ENCODE measurements at regions not wholly inside any gene's neighbourhood (a gene's known extent, or its start where the extent isn't known, plus 50 kb on each side); places are given as distances from the start of the nearest gene placed in this dataset.
A peak's percentile ranks its signal among the peaks of the same experiment; 100 is the strongest.

DNA sequence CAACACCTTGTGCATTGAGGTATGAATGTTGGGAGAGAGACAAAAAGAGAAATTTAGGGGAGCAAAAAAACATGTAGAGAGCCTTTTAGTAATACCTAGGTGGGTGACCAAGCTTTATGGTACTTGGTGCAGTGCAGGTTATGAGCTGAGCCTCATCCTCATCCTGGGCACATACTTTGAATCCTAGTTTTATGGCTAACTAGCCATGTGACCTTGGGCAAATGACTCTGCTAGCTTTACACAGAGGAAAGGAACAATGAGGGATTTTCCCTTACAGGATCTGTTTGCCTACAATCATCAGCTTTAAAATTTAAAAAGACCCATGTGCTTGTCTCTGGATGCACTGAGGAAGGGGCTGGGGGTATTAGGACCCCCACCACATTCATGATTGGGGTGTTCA is 187.8 kb upstream of the ISX start:
- H3K36me3 ChIP-seq (ENCODE audit: control insufficient read depth in 2 of 2, insufficient read depth in 2 of 2, low read length in 1 of 2): no peaks in the 10 kb centered on the region
- H3K9me3 ChIP-seq (ENCODE audit: control insufficient read depth in 2 of 2, insufficient read depth in 1 of 2, low read depth in 1 of 2, low read length in 1 of 2): peaks cover 0 to 5% of the 10 kb centered on the region in 2 donors
- H3K4me3 ChIP-seq (ENCODE audit: low read depth in 1 of 2, low read length in 2 of 2): no peak overlapping the region
- H3K27me3 ChIP-seq (ENCODE audit: control insufficient read depth in 1 of 2, insufficient read depth in 2 of 2, low read length in 2 of 2): no peaks in the 10 kb centered on the region
- peaks cover 0 to 5% of the 10 kb centered on the region in 2 donors for H3K4me1 ChIP-seq (ENCODE audit: control insufficient read depth in 2 of 2, insufficient read depth in 2 of 2, low read length in 1 of 2)
- H3K27ac ChIP-seq (ENCODE audit: low read depth in 2 of 2, low read length in 1 of 2): no peak overlapping the region

DNA sequence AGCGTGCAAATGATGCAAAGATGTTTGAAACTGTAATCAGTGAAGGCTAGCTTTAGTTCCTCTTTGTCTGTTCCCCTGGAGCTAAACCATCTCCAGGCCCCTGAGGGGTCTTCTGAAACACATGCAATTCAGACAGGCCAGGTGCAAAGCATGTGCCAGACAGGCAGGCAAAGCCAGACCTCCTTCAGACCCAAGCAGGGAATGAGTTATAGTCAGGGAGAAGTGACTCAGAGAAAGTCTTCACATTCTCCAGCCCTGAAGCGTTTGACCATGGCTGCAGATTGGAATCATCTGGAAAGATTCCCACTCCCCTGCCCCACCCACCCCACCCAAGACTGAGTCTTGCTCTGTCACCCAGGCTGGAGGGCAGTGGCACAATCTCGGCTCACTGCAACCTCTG is 187.0 kb upstream of the ISX start:
- H3K27me3 ChIP-seq (ENCODE audit: control insufficient read depth in 1 of 2, insufficient read depth in 2 of 2, low read length in 2 of 2): no peaks in the 10 kb centered on the region
- WGBS, 2 donors: 63 to 71% methylated on average over 3 of the region's 3 CpGs
- no peaks in the 10 kb centered on the region for H3K36me3 ChIP-seq (ENCODE audit: control insufficient read depth in 2 of 2, insufficient read depth in 2 of 2, low read length in 1 of 2)

GRCh38 chr22:34880662-34881061 is 185.3 kb upstream of the ISX start:
- H3K4me1 ChIP-seq (ENCODE audit: control insufficient read depth in 2 of 2, insufficient read depth in 2 of 2, low read length in 1 of 2): peaks cover 0 to 5% of the 10 kb centered on the region in 2 donors
- no peaks in the 10 kb centered on the region for H3K36me3 ChIP-seq (ENCODE audit: control insufficient read depth in 2 of 2, insufficient read depth in 2 of 2, low read length in 1 of 2)
- no peak overlapping the region for H3K4me3 ChIP-seq (ENCODE audit: low read depth in 1 of 2, low read length in 2 of 2)
- no peaks in the 10 kb centered on the region for H3K27me3 ChIP-seq (ENCODE audit: control insufficient read depth in 1 of 2, insufficient read depth in 2 of 2, low read length in 2 of 2)
- H3K27ac ChIP-seq (ENCODE audit: low read depth in 2 of 2, low read length in 1 of 2): no peak overlapping the region
- peaks cover 0 to 3% of the 10 kb centered on the region in 2 donors for H3K9me3 ChIP-seq (ENCODE audit: control insufficient read depth in 2 of 2, insufficient read depth in 1 of 2, low read depth in 1 of 2, low read length in 1 of 2)
- WGBS, 2 donors: 52 to 76% methylated on average over 1 of the region's 1 CpG

More for the DNA sequence above, 187.0 kb upstream of the ISX start:
- H3K4me1 ChIP-seq (ENCODE audit: control insufficient read depth in 2 of 2, insufficient read depth in 2 of 2, low read length in 1 of 2): peaks cover 0 to 5% of the 10 kb centered on the region in 2 donors
- peaks cover 0 to 5% of the 10 kb centered on the region in 2 donors for H3K9me3 ChIP-seq (ENCODE audit: control insufficient read depth in 2 of 2, insufficient read depth in 1 of 2, low read depth in 1 of 2, low read length in 1 of 2)
- H3K27ac ChIP-seq (ENCODE audit: low read depth in 2 of 2, low read length in 1 of 2): no peak overlapping the region
- H3K4me3 ChIP-seq (ENCODE audit: low read depth in 1 of 2, low read length in 2 of 2): no peak overlapping the region

- 57 to 77% methylated on average over 2 of the region's 2 CpGs for WGBS, 2 donors
- H3K4me1 ChIP-seq (ENCODE audit: control insufficient read depth in 2 of 2, insufficient read depth in 2 of 2, low read length in 1 of 2): peaks cover 0 to 5% of the 10 kb centered on the region in 2 donors
- no peaks in the 10 kb centered on the region for H3K27me3 ChIP-seq (ENCODE audit: control insufficient read depth in 1 of 2, insufficient read depth in 2 of 2, low read length in 2 of 2)
- no peaks in the 10 kb centered on the region for H3K36me3 ChIP-seq (ENCODE audit: control insufficient read depth in 2 of 2, insufficient read depth in 2 of 2, low read length in 1 of 2)
- H3K4me3 ChIP-seq (ENCODE audit: low read depth in 1 of 2, low read length in 2 of 2): no peak overlapping the region
- H3K27ac ChIP-seq (ENCODE audit: low read depth in 2 of 2, low read length in 1 of 2): no peak overlapping the region
- peaks cover 0 to 3% of the 10 kb centered on the region in 2 donors for H3K9me3 ChIP-seq (ENCODE audit: control insufficient read depth in 2 of 2, insufficient read depth in 1 of 2, low read depth in 1 of 2, low read length in 1 of 2)
Observed at GRCh38 chr22:34881453-34881852, 184.5 kb upstream of the ISX start.

GRCh38 chr22:34885852-34886251 is 180.1 kb upstream of the ISX start:
- Histone ChIP-seq H3K36me3 (ENCODE audit: control insufficient read depth in 2 of 2, insufficient read depth in 2 of 2, low read length in 1 of 2) (no peaks in the 10 kb centered on the region), H3K27me3 (ENCODE audit: control insufficient read depth in 1 of 2, insufficient read depth in 2 of 2, low read length in 2 of 2) (no peaks in the 10 kb centered on the region), H3K27ac (ENCODE audit: low read depth in 2 of 2, low read length in 1 of 2) (peak overlapping the region; percentile 47 to 60), H3K9me3 (ENCODE audit: control insufficient read depth in 2 of 2, insufficient read depth in 1 of 2, low read depth in 1 of 2, low read length in 1 of 2) (peaks cover 0 to 7% of the 10 kb centered on the region in 2 donors), H3K4me3 (ENCODE audit: low read depth in 1 of 2, low read length in 2 of 2) (no peak overlapping the region), H3K4me1 (ENCODE audit: control insufficient read depth in 2 of 2, insufficient read depth in 2 of 2, low read length in 1 of 2) (no peaks in the 10 kb centered on the region)
- 57 to 76% methylated on average over 3 of the region's 3 CpGs for WGBS, 2 donors

- H3K4me1 ChIP-seq (ENCODE audit: control insufficient read depth in 2 of 2, insufficient read depth in 2 of 2, low read length in 1 of 2): no peaks in the 10 kb centered on the region
- peaks cover 0 to 7% of the 10 kb centered on the region in 2 donors for H3K9me3 ChIP-seq (ENCODE audit: control insufficient read depth in 2 of 2, insufficient read depth in 1 of 2, low read depth in 1 of 2, low read length in 1 of 2)
- 60 to 68% methylated on average over 2 of the region's 2 CpGs for whole genome bisulfite sequencing, 2 donors
- H3K36me3 ChIP-seq (ENCODE audit: control insufficient read depth in 2 of 2, insufficient read depth in 2 of 2, low read length in 1 of 2): no peaks in the 10 kb centered on the region
- H3K4me3 ChIP-seq (ENCODE audit: low read depth in 1 of 2, low read length in 2 of 2): no peak overlapping the region
- H3K27me3 ChIP-seq (ENCODE audit: control insufficient read depth in 1 of 2, insufficient read depth in 2 of 2, low read length in 2 of 2): no peaks in the 10 kb centered on the region
- H3K27ac ChIP-seq (ENCODE audit: low read depth in 2 of 2, low read length in 1 of 2): peak overlapping the region; percentile 18 to 60
Observed at GRCh38 chr22:34886391-34886790, 179.6 kb upstream of the ISX start.

DNA sequence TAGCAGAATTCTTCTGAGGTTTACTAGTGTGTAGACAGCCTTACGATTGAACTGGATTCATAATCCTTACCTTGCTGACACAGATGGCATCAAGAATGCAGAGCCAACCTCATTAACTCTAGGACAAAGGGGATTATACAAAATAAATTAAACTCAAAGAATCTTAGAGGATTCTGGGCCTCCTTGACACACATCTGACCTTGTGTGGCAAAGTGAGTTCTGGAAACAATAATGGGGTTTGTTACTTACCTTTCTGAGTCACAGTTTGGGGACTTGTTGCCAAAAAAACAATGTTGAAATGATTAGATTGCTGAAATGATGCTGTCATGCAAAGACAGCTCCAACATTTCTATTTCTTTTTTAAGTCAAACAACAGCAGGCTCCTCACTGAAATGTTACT is 179.1 kb upstream of the ISX start:
- no peak overlapping the region for H3K4me3 ChIP-seq (ENCODE audit: low read depth in 1 of 2, low read length in 2 of 2)
- H3K27me3 ChIP-seq (ENCODE audit: control insufficient read depth in 1 of 2, insufficient read depth in 2 of 2, low read length in 2 of 2): no peaks in the 10 kb centered on the region
- no peaks in the 10 kb centered on the region for H3K4me1 ChIP-seq (ENCODE audit: control insufficient read depth in 2 of 2, insufficient read depth in 2 of 2, low read length in 1 of 2)
- WGBS, 2 donors: 39 to 56% methylated on average over 1 of the region's 1 CpG
- no peak overlapping the region for H3K27ac ChIP-seq (ENCODE audit: low read depth in 2 of 2, low read length in 1 of 2)
- H3K36me3 ChIP-seq (ENCODE audit: control insufficient read depth in 2 of 2, insufficient read depth in 2 of 2, low read length in 1 of 2): no peaks in the 10 kb centered on the region
- H3K9me3 ChIP-seq (ENCODE audit: control insufficient read depth in 2 of 2, insufficient read depth in 1 of 2, low read depth in 1 of 2, low read length in 1 of 2): peaks cover 0 to 7% of the 10 kb centered on the region in 2 donors

DNA sequence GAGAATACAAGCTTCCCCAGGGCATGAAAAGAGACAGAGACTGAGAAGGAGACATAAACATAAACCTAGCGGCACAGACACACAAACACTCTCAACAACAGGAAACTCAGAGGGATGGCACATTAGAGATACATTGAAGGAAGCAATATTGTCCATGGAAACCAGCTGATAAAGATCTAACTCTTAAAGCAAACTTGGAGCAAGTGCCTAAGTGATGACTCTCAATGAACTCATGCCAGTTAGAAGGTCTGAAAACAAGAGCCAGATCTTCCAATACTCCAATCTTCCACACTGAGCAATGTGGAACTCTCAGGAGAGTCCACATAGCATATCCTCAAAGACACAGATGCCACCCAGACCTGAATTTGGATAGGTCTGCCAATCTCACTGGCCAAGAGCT is 168.8 kb upstream of the ISX start:
- 63 to 78% methylated on average over 1 of the region's 1 CpG for WGBS, 2 donors
- no peak overlapping the region for H3K27ac ChIP-seq (ENCODE audit: low read depth in 2 of 2, low read length in 1 of 2)
- no peak overlapping the region for H3K4me3 ChIP-seq (ENCODE audit: low read depth in 1 of 2, low read length in 2 of 2)
- no peaks in the 10 kb centered on the region for H3K27me3 ChIP-seq (ENCODE audit: control insufficient read depth in 1 of 2, insufficient read depth in 2 of 2, low read length in 2 of 2)
- H3K36me3 ChIP-seq (ENCODE audit: control insufficient read depth in 2 of 2, insufficient read depth in 2 of 2, low read length in 1 of 2): no peaks in the 10 kb centered on the region
- H3K4me1 ChIP-seq (ENCODE audit: control insufficient read depth in 2 of 2, insufficient read depth in 2 of 2, low read length in 1 of 2): peaks cover 2 to 3% of the 10 kb centered on the region in 2 donors
- H3K9me3 ChIP-seq (ENCODE audit: control insufficient read depth in 2 of 2, insufficient read depth in 1 of 2, low read depth in 1 of 2, low read length in 1 of 2): no peaks in the 10 kb centered on the region

DNA sequence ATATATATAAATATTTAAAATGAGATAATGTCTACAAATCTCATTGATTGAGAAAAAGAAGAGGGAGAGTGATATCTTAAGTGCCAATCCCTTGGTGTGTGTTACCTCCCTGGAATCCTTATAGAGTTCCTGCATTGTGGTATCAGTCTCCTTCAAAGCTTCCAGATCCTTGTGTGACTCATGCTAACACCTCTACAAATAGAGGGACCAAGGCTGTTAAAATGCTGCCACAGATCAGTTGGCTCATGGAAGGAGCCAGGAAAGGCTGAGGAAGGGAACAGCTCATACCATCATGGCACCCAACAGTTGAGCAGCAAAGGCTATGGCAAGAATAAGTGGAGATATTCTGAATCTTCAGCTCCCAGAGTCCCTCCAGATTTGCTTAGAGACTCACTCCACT is 163.6 kb upstream of the ISX start:
- Histone ChIP-seq H3K4me1 (ENCODE audit: control insufficient read depth in 2 of 2, insufficient read depth in 2 of 2, low read length in 1 of 2) (peaks cover 0 to 3% of the 10 kb centered on the region in 2 donors), H3K36me3 (ENCODE audit: control insufficient read depth in 2 of 2, insufficient read depth in 2 of 2, low read length in 1 of 2) (no peaks in the 10 kb centered on the region), H3K4me3 (ENCODE audit: low read depth in 1 of 2, low read length in 2 of 2) (no peak overlapping the region)

GRCh38 chr22:34903416-34903815 is 162.5 kb upstream of the ISX start:
- H3K36me3 ChIP-seq (ENCODE audit: control insufficient read depth in 2 of 2, insufficient read depth in 2 of 2, low read length in 1 of 2): no peaks in the 10 kb centered on the region
- peaks cover 0 to 3% of the 10 kb centered on the region in 2 donors for H3K4me1 ChIP-seq (ENCODE audit: control insufficient read depth in 2 of 2, insufficient read depth in 2 of 2, low read length in 1 of 2)
- peaks cover 0 to 3% of the 10 kb centered on the region in 2 donors for H3K9me3 ChIP-seq (ENCODE audit: control insufficient read depth in 2 of 2, insufficient read depth in 1 of 2, low read depth in 1 of 2, low read length in 1 of 2)
- 84 to 86% methylated on average over 4 of the region's 4 CpGs for WGBS, 2 donors
- no peak overlapping the region for H3K27ac ChIP-seq (ENCODE audit: low read depth in 2 of 2, low read length in 1 of 2)
- no peaks in the 10 kb centered on the region for H3K27me3 ChIP-seq (ENCODE audit: control insufficient read depth in 1 of 2, insufficient read depth in 2 of 2, low read length in 2 of 2)
- no peak overlapping the region for H3K4me3 ChIP-seq (ENCODE audit: low read depth in 1 of 2, low read length in 2 of 2)

More for the DNA sequence above, 163.6 kb upstream of the ISX start:
- Histone ChIP-seq H3K9me3 (ENCODE audit: control insufficient read depth in 2 of 2, insufficient read depth in 1 of 2, low read depth in 1 of 2, low read length in 1 of 2) (peaks cover 0 to 3% of the 10 kb centered on the region in 2 donors), H3K27ac (ENCODE audit: low read depth in 2 of 2, low read length in 1 of 2) (no peak overlapping the region), H3K27me3 (ENCODE audit: control insufficient read depth in 1 of 2, insufficient read depth in 2 of 2, low read length in 2 of 2) (no peaks in the 10 kb centered on the region)

Data from esophagus (tissue), 2 donors.